ENCODE measurements at regions not wholly inside any gene's neighbourhood (a gene's known extent, or its start where the extent isn't known, plus 50 kb on each side); places are given as distances from the start of the nearest gene placed in this dataset.

GRCh38 chr7:106180721-106181120 lies 68.6 kb upstream of the SYPL1 start:
- Histone ChIP-seq H3K27me3 (replicated peaks in 1 of 7) (peaks cover 0 to 10% (median 0%) of the 10 kb centered on the region in 7 donors), H3K4me3 (no peak overlapping the region), H3K9me3 (no peaks in the 10 kb centered on the region), H3K27ac (no peak overlapping the region), H3K36me3 (no peaks in the 10 kb centered on the region), H3K4me1 (peaks cover 0 to 25% (median 11%) of the 10 kb centered on the region in 6 donors)
- 83 to 95% (median 92%) methylated on average over 7 of the region's 7 CpGs for WGBS, 5 donors
- DNase-seq: no peak
- TF ChIP-seq, protein P1, sequence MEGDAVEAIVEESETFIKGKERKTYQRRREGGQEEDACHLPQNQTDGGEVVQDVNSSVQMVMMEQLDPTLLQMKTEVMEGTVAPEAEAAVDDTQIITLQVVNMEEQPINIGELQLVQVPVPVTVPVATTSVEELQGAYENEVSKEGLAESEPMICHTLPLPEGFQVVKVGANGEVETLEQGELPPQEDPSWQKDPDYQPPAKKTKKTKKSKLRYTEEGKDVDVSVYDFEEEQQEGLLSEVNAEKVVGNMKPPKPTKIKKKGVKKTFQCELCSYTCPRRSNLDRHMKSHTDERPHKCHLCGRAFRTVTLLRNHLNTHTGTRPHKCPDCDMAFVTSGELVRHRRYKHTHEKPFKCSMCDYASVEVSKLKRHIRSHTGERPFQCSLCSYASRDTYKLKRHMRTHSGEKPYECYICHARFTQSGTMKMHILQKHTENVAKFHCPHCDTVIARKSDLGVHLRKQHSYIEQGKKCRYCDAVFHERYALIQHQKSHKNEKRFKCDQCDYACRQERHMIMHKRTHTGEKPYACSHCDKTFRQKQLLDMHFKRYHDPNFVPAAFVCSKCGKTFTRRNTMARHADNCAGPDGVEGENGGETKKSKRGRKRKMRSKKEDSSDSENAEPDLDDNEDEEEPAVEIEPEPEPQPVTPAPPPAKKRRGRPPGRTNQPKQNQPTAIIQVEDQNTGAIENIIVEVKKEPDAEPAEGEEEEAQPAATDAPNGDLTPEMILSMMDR (IDR thresholded peaks at IDR 0.05 in 8 of 11, conservative IDR thresholded peaks at IDR 0.05 in 3 of 11): no peak
- no peak for TF ChIP-seq POLR2AphosphoS5 (IDR thresholded peaks at IDR 0.05)
- TF ChIP-seq POLR2A (IDR thresholded peaks at IDR 0.05): no peak
- intact Hi-C loops (cut with DNase I; ENCODE audit: low total_unique reads): no loop called here

DNA sequence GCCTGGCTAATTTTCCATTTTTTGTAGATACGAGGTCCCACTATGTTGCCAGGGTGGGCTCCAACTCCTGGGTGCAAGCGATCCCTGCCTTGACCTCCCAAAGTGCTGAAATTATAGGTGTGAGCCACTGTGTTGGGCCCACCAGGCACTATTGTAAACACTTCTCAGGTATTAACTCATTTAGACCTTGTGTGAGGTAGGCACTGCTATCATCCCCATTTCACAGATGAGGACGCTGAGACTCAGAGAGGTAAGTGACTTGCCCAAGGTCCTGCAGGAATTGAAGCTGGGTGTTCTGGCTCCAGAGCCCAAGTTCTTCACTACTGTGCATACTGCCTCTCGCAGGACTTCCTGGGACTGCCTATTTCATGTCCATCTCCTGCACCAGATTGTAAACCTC lies 67.1 kb upstream of the SYPL1 start:
- Histone ChIP-seq H3K36me3 (no peaks in the 10 kb centered on the region), H3K9me3 (no peaks in the 10 kb centered on the region), H3K27ac (no peak overlapping the region), H3K4me1 (peaks cover 0 to 25% (median 11%) of the 10 kb centered on the region in 6 donors), H3K27me3 (replicated peaks in 1 of 7) (peaks cover 0 to 12% (median 0%) of the 10 kb centered on the region in 7 donors), H3K4me3 (no peak overlapping the region)
- no peak for DNase-seq
- TF ChIP-seq, protein P1 (IDR thresholded peaks at IDR 0.05 in 8 of 11, conservative IDR thresholded peaks at IDR 0.05 in 3 of 11): no peak
- no peak for TF ChIP-seq POLR2A (IDR thresholded peaks at IDR 0.05)
- no peak for TF ChIP-seq POLR2AphosphoS5 (IDR thresholded peaks at IDR 0.05)
- intact Hi-C loops (cut with DNase I; ENCODE audit: low total_unique reads): loop anchor here (5.0 kb wide), 1 partner anchor 483 kb away; the partner anchor contains the start of gene CCDC71L
- WGBS, 5 donors: 91 to 98% (median 95%) methylated on average over 4 of the region's 4 CpGs

DNA sequence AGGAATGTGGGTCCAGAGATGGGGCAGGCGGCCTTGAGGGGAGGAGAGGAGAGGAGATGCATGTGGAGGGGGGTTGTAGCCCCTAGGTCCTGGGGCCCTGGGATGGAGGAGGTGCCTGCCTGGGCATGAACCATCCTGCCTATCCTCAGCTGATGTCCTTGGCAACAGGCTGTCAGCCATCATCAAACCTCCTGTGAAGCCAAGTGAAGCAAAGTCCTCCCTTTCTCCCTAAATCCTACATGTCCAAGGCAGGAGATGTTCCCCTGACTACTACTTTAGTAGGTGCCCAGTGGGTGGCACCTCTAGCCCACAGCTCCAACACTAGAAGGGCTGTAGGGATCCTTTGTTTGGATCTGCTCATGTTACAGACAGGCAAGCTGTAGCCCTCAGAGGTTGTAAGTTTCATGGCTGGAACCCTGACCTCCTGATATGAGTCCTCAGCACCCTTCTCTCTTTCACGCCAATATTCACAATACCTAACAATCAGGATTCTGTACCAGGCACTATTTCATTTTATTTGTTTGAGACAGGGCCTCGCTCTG lies 66.6 kb upstream of the SYPL1 start:
- intact Hi-C loops (cut with DNase I; ENCODE audit: low total_unique reads): loop anchor here (5.0 kb wide), 1 partner anchor 484 kb away; the partner anchor contains the start of gene CCDC71L
- no peak overlapping the region for H3K4me3 ChIP-seq
- no peak overlapping the region for H3K27ac ChIP-seq
- WGBS, 5 donors: 89 to 96% (median 94%) methylated on average over 3 of the region's 3 CpGs
- H3K27me3 ChIP-seq (replicated peaks in 1 of 7): peaks cover 0 to 12% (median 0%) of the 10 kb centered on the region in 7 donors
- no peaks in the 10 kb centered on the region for H3K36me3 ChIP-seq
- peaks cover 0 to 25% (median 11%) of the 10 kb centered on the region in 6 donors for H3K4me1 ChIP-seq
- no peaks in the 10 kb centered on the region for H3K9me3 ChIP-seq
- no peak for DNase-seq
- TF ChIP-seq POLR2A (IDR thresholded peaks at IDR 0.05) (no peak), POLR2AphosphoS5 (IDR thresholded peaks at IDR 0.05) (no peak)
- TF ChIP-seq, protein P1 (IDR thresholded peaks at IDR 0.05 in 8 of 11, conservative IDR thresholded peaks at IDR 0.05 in 3 of 11): peak in 1 of 11 experiments; percentile 12

DNA sequence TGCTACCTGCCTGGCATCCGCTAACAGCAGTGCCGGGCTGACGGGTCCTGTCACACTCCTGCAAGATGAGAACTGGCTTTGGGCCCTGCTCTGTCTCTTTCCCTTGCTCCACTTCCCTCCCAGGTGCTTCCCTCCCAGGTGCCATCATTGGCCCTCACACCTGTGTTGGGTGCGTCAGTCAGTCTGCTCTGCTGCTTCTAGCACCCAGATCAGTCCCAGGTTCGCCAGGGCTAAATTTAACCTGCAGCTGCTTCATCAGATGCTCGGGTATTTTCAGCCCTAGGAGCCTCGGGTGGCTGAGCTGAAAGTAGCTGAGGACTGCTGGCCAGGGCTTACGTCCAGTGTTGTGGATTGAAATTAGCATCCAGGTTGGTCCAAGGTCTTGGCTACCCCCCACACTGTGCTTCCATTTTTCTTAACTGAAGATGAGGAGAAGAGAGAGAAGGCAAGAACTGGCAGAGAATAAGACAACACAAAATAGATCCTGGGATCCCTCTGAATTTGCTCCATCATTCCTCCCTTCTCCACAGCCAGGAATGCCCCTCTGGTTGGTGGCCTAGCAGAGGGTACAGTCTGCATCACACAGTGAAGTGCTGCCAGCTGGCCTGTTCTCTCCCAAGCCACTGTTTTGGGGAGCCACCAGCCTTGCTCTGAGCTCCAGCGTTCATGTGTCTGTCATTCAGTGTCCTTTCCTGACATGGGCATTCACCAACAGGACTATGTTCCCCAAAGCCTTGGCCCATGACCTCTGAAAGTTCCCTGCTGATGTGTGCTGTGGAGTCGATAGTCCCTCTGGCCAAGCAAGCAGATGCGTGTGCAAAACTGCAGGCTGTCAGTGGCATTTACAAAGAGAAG lies 65.9 kb upstream of the SYPL1 start:
- DNase-seq: no peak
- Histone ChIP-seq H3K27ac (peak overlapping the region in 1 of 8 donors; percentile 40), H3K4me3 (no peak overlapping the region), H3K36me3 (no peaks in the 10 kb centered on the region), H3K4me1 (peaks cover 0 to 25% (median 11%) of the 10 kb centered on the region in 6 donors), H3K9me3 (no peaks in the 10 kb centered on the region), H3K27me3 (replicated peaks in 1 of 7) (peaks cover 0 to 12% (median 0%) of the 10 kb centered on the region in 7 donors)
- TF ChIP-seq, protein P1 (IDR thresholded peaks at IDR 0.05 in 8 of 11, conservative IDR thresholded peaks at IDR 0.05 in 3 of 11): no peak
- TF ChIP-seq POLR2A (IDR thresholded peaks at IDR 0.05): no peak
- no peak for TF ChIP-seq POLR2AphosphoS5 (IDR thresholded peaks at IDR 0.05)
- intact Hi-C loops (cut with DNase I; ENCODE audit: low total_unique reads): loop anchor here (2.0 to 5.0 kb wide), 2 partner anchors 283 to 484 kb away; partner anchors contain the start of gene CCDC71L
- WGBS, 5 donors: 53 to 83% (median 80%) methylated on average over 11 of the region's 11 CpGs
